HEK293T (cell line): ENCODE measurements at regions not wholly inside any gene's neighbourhood (a gene's known extent, or its start where the extent isn't known, plus 50 kb on each side); places are given as distances from the start of the nearest gene placed in this dataset.
A peak's percentile ranks its signal among the peaks of the same experiment; 100 is the strongest.

Experiments used
- CTCF ChIA-PET: fragments of 350-600 bp; formaldehyde crosslinking; extraction: SDS; loops from one replicate; lab custom pipeline; 2021; ENCODE audit warnings: antibody characterized with exemption, inconsistent platforms; lab: Yijun Ruan, JAX
- POLR2A ChIA-PET: fragments of 350-600 bp; formaldehyde crosslinking; extraction: SDS; loops from one replicate; lab custom pipeline; 2020; ENCODE audit warnings: antibody characterized with exemption, inconsistent platforms; lab: Yijun Ruan, JAX
- DNase-seq: peaks from one replicate; pipeline ENCODE4 v3.0.0; 2012; ENCODE audit warnings: mixed read lengths; ENCODE audit errors: extremely low spot score
- ARNT ChIP-seq: fragments of 450-650 bp; IDR thresholded peaks from 2 replicates; pipeline ENCODE4 v1.6.1; 2017; ENCODE audit warnings: mild to moderate bottlenecking
- BHLHE40 ChIP-seq: fragments of 450-650 bp; IDR thresholded peaks from 2 replicates; pipeline ENCODE4 v1.6.1; 2016; ENCODE audit warnings: mild to moderate bottlenecking, moderate library complexity, borderline replicate concordance
- CTBP1 ChIP-seq: fragments of 450-650 bp; IDR thresholded peaks from 2 replicates; pipeline ENCODE4 v1.6.1; 2016; ENCODE audit warnings: borderline replicate concordance
- ELF4 ChIP-seq: fragments of 450-650 bp; IDR thresholded peaks from 2 replicates; pipeline ENCODE4 v1.6.1; 2017; ENCODE audit warnings: antibody characterized with exemption
- FOXA1 ChIP-seq: fragments of 450-650 bp; IDR thresholded peaks from 2 replicates; pipeline ENCODE4 v1.6.1; 2016; ENCODE audit warnings: mild to moderate bottlenecking
- FOXK2 ChIP-seq: fragments of 450-650 bp; IDR thresholded peaks from 2 replicates; pipeline ENCODE4 v1.6.1; 2016; ENCODE audit warnings: mild to moderate bottlenecking
- FOXM1 ChIP-seq: fragments of 450-650 bp; IDR thresholded peaks from 2 replicates; pipeline ENCODE4 v1.6.1; 2017; ENCODE audit warnings: mild to moderate bottlenecking, borderline replicate concordance
- HDGF ChIP-seq: fragments of 450-650 bp; IDR thresholded peaks from 2 replicates; pipeline ENCODE4 v1.6.1; 2017; ENCODE audit warnings: antibody characterized with exemption, borderline replicate concordance
- L3MBTL2 ChIP-seq: fragments of 450-650 bp; conservative IDR thresholded peaks from 2 replicates; pipeline ENCODE4 v1.6.1; 2016; ENCODE audit warnings: mild to moderate bottlenecking
- LEF1 ChIP-seq: fragments of 450-650 bp; IDR thresholded peaks from 2 replicates; pipeline ENCODE4 v1.6.1; 2017; ENCODE audit warnings: mild to moderate bottlenecking, borderline replicate concordance
- NFRKB ChIP-seq: fragments of 450-650 bp; IDR thresholded peaks from 2 replicates; pipeline ENCODE4 v1.6.1; 2016; ENCODE audit warnings: mild to moderate bottlenecking, moderate library complexity
- SP1 ChIP-seq: fragments of 450-650 bp; IDR thresholded peaks from 2 replicates; pipeline ENCODE4 v1.6.1; 2017
- SUZ12 ChIP-seq: fragments of 450-650 bp; IDR thresholded peaks from 2 replicates; pipeline ENCODE4 v1.6.1; 2016; ENCODE audit warnings: mild to moderate bottlenecking
- TARDBP ChIP-seq: fragments of 450-650 bp; IDR thresholded peaks from 2 replicates; pipeline ENCODE4 v1.6.1; 2016
- ZNF384 ChIP-seq: fragments of 450-650 bp; IDR thresholded peaks from 2 replicates; pipeline ENCODE4 v1.6.1; 2016
- TF ChIP-seq, protein P1 (sequence below): fragments of 450-650 bp; IDR thresholded peaks from 2 replicates; pipeline ENCODE4 v1.6.1; 2016

DNA sequence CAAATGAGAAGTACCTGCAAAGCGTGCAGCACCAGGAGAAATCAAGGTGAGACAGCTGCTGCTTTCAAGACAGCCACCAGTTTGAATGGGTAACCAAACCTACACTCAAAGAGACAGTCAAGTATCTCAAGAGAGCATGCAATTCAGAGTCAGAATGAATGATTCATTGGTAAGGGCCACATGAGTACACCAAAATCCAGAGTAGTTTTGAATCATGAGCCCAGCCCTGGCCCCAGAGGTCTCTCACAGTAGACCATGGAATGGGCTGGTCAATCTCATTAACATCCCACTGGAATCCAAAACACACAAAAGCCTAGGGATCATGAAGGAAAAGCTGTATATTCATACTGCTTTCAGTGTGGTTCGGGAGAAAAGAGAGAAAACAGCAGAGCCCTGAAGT lies 242.8 kb downstream of the TBL1XR1 start:
- TF ChIP-seq LEF1 (no peak), FOXM1 (no peak)
- ChIA-PET CTCF (no interaction called here), POLR2A (no interaction called here)
- no peak for DNase-seq

DNA sequence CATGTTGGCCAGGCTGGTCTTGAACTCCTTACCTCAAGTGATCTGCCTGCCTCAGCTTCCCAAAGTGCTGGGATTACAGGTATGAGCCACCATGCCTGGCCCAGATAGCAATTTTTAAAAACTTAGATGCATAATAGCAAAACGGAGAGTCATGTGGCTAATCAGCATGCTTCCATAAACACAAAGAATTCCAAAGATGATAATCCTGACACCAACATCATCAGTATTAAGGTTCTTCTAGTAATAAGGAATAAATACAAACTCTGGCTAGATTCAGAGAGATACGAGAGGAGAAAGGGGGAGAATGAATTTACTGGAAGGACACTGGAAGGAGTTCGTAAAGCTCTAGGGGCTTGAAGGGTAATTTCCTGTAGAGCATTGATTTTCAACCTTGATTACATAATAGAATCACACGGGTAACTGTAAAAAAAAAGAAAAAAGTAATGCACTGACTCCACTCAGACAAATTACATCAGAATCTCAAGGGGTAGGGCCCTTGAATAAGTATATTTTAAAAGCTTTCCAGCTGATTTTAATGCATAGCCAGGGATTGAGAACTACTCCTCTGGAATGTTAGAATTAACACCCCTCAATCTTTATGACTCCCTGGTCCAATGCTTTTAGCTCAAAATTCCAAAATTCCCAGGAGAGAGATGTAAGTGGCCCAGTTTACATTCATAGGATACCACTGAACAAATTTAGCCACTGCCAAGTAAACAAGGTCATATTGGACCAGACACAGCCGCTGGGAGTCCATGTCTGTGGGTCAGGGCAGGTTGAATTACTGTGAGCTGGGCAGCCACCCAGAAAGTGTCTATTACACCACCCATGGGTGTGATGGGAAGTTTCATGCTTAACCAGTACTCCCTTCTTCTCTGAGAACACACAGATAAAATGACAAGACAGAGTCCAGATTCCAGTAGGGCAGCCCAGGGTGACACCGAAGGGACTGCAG lies 243.9 kb downstream of the TBL1XR1 start:
- ChIA-PET CTCF (no interaction called here), POLR2A (no interaction called here)
- TF ChIP-seq NFRKB (no peak), ARNT (no peak), ZNF384 (peak; percentile 34; the same call in 1 of the 2 replicates)
- DNase-seq: no peak

DNA sequence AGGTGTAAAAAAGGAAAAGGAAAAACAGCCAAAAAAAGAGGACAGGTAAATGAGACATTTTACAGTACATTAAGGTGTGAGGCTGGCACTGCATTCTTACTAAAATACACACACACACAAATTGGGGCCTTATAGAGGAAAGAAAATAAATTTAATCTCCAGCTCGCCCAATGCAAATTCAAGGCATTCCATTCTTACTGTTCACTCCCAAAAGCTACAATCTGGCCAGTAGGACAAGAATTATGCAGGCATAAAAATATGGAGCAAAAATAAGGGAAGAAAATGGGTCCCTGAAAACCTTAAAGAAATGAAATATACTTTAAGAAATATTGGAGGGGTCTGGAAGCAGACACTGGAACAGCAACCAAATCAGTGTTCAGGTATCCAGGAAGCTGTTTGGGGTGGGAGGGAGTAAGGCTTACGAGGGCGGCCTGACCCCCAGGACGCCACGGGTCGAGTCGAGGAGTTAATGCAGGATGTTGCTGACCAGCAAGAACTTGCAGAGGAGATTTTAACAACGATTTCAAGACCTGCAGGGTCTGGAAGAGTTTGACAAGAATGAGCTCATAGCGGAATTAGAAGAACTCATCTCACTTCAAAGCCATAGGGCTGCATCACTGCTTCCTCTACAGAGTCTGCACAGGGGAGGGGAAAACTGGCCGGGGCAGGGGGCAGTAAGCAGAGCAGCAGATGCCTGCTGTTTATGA lies 245.5 kb downstream of the TBL1XR1 start:
- TF ChIP-seq NFRKB: no peak
- TF ChIP-seq BHLHE40: no peak
- TF ChIP-seq TARDBP: no peak
- TF ChIP-seq FOXA1: no peak
- no peak for TF ChIP-seq LEF1
- no peak for TF ChIP-seq ZNF384
- TF ChIP-seq CTBP1: no peak
- TF ChIP-seq L3MBTL2: no peak
- TF ChIP-seq FOXM1: no peak
- TF ChIP-seq, protein P1, sequence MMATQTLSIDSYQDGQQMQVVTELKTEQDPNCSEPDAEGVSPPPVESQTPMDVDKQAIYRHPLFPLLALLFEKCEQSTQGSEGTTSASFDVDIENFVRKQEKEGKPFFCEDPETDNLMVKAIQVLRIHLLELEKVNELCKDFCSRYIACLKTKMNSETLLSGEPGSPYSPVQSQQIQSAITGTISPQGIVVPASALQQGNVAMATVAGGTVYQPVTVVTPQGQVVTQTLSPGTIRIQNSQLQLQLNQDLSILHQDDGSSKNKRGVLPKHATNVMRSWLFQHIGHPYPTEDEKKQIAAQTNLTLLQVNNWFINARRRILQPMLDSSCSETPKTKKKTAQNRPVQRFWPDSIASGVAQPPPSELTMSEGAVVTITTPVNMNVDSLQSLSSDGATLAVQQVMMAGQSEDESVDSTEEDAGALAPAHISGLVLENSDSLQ: no peak
- no peak for TF ChIP-seq SUZ12
- TF ChIP-seq ARNT: no peak
- no peak for TF ChIP-seq FOXK2
- no peak for TF ChIP-seq HDGF
- no peak for TF ChIP-seq SP1
- no peak for TF ChIP-seq ELF4
- ChIA-PET CTCF (interaction anchor here (0.7 kb wide), 1 partner anchor 310 kb away, joined by 4 read pairs; no protein-coding TSS in a partner anchor), POLR2A (no interaction called here)
- DNase-seq: no peak

- CTCF ChIA-PET: interaction anchor here (0.7 kb wide), 1 partner anchor 310 kb away, joined by 4 read pairs; no protein-coding TSS in a partner anchor
- POLR2A ChIA-PET: no interaction called here
Observed at GRCh38 chr3:176951144-176951543, 246.1 kb downstream of the TBL1XR1 start.

DNA sequence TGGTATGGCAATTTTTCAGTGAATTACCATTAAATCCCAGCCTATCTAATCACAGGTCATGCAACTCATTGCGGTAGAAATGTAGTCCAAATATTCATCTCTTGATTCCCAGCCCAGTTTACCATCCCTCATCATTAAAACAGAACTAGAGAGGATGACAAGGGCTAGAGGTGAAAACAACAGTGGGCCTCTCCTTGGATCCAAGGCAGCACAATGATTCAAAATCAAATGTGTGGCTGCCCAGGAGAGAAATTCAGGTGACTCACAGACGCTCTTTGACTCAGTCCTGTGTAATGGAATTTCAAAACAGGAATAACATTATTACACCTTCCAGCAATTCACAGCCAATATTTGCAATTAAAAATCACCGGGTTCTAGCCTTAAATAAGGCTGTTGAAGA lies 246.5 kb downstream of the TBL1XR1 start:
- ChIA-PET CTCF (no interaction called here), POLR2A (no interaction called here)
- DNase-seq: no peak
- TF ChIP-seq HDGF: no peak
- no peak for TF ChIP-seq NFRKB
- TF ChIP-seq ARNT: no peak
- no peak for TF ChIP-seq CTBP1
- TF ChIP-seq ELF4: no peak
- TF ChIP-seq, protein P1: no peak
- TF ChIP-seq L3MBTL2: no peak
- no peak for TF ChIP-seq FOXK2
- TF ChIP-seq SP1: no peak
- TF ChIP-seq LEF1: no peak
- TF ChIP-seq TARDBP: no peak
- no peak for TF ChIP-seq FOXM1
- no peak for TF ChIP-seq ZNF384
- TF ChIP-seq SUZ12: no peak
- no peak for TF ChIP-seq BHLHE40

More at GRCh38 chr3:176951144-176951543, 246.1 kb downstream of the TBL1XR1 start:
- DNase-seq: no peak
- TF ChIP-seq ZNF384 (no peak), FOXM1 (no peak), BHLHE40 (no peak), FOXA1 (no peak), ELF4 (no peak), HDGF (no peak), SP1 (no peak), L3MBTL2 (no peak), LEF1 (no peak), SUZ12 (no peak), FOXK2 (no peak), ARNT (no peak), NFRKB (no peak)
- TF ChIP-seq, protein P1: no peak

DNA sequence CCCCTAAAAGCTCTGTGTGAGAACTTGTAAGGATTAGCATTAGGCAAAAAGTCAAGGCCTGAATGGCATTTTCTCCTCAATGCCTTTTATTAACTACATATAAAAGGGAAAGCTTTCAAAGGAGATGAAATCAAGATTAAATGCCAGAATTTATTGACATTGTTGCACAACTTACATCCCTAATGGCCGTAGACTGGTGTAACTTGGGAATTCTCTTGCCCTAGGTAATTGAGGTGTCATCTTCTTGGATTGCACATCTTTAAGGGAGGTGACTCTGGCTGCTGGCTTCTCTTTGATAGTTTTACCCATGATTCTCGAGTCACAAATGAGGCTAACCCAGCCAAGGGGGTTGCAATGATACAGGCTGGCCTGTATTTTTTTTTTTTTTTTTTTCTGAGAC lies 249.1 kb downstream of the TBL1XR1 start:
- no peak for DNase-seq
- ChIA-PET CTCF (no interaction called here), POLR2A (no interaction called here)
- no peak for TF ChIP-seq FOXA1
- no peak for TF ChIP-seq FOXM1
- TF ChIP-seq L3MBTL2: no peak
- no peak for TF ChIP-seq ARNT
